Loucy (cell line): ENCODE measurements at regions not wholly inside any gene's neighbourhood (a gene's known extent, or its start where the extent isn't known, plus 50 kb on each side); places are given as distances from the start of the nearest gene placed in this dataset.

Source experiments
- H2AFZ ChIP-seq: fragments of 200-600 bp; sonication (generic); 2 replicates; pipeline ENCODE4 v1.6.0; 2016; ENCODE audit warnings: antibody characterized with exemption, mild to moderate bottlenecking, low read length, moderate library complexity
- H3F3A ChIP-seq: fragments of 200-600 bp; 2 replicates; pipeline ENCODE4 v1.6.0; 2016; ENCODE audit warnings: antibody characterized with exemption, low read depth, mild to moderate bottlenecking
- H3K27me3 ChIP-seq: fragments of 200-600 bp; sonication (generic); 2 replicates; pipeline ENCODE4 v1.6.1; 2014; ENCODE audit warnings: low read length, mild to moderate bottlenecking; ENCODE audit not compliant: insufficient read depth, poor library complexity, severe bottlenecking
- H3K36me3 ChIP-seq: fragments of 200-600 bp; sonication (generic); 2 replicates; pipeline ENCODE4 v1.6.1; 2016; ENCODE audit warnings: low read length; ENCODE audit not compliant: insufficient read depth
- H3K4me1 ChIP-seq: fragments of 200-600 bp; sonication (generic); 2 replicates; pipeline ENCODE4 v1.5.1; 2014; ENCODE audit warnings: low read length, mild to moderate bottlenecking; ENCODE audit not compliant: insufficient read depth, poor library complexity, severe bottlenecking
- H3K4me2 ChIP-seq: fragments of 200-600 bp; sonication (generic); 2 replicates; pipeline ENCODE4 v1.6.0; 2014; ENCODE audit warnings: antibody characterized with exemption, low read length, low read depth, mild to moderate bottlenecking; ENCODE audit not compliant: poor library complexity, severe bottlenecking
- H3K4me3 ChIP-seq: fragments of 200-600 bp; sonication (generic); 2 replicates; pipeline ENCODE4 v1.5.1; 2014; ENCODE audit warnings: low read length, mild to moderate bottlenecking, mixed read lengths; ENCODE audit not compliant: poor library complexity, severe bottlenecking
- H3K79me2 ChIP-seq: fragments of 200-600 bp; sonication (generic); 2 replicates; pipeline ENCODE4 v1.6.1; 2014; ENCODE audit warnings: low read length; ENCODE audit not compliant: insufficient read depth
- H3K9ac ChIP-seq: fragments of 200-600 bp; sonication (generic); 2 replicates; pipeline ENCODE4 v1.6.0; 2014; ENCODE audit warnings: mild to moderate bottlenecking, low read depth, low read length, moderate library complexity; ENCODE audit not compliant: poor library complexity, severe bottlenecking
- H3K9me2 ChIP-seq: fragments of 200-600 bp; sonication (generic); replicated peaks from 2 replicates; pipeline ENCODE4 v1.6.1; 2016; ENCODE audit warnings: low read depth, low read length, mixed read lengths
- H3K9me3 ChIP-seq: fragments of 200-600 bp; sonication (generic); 2 replicates; pipeline ENCODE4 v1.6.1; 2014; ENCODE audit warnings: mild to moderate bottlenecking, antibody characterized with exemption, low read length, low read depth; ENCODE audit not compliant: insufficient read depth
- H4K20me1 ChIP-seq: fragments of 200-600 bp; sonication (generic); 2 replicates; pipeline ENCODE4 v1.6.0; 2014; ENCODE audit warnings: antibody characterized with exemption, low read length, mild to moderate bottlenecking; ENCODE audit not compliant: insufficient read depth, poor library complexity, severe bottlenecking
- EZH2phosphoT487 ChIP-seq: fragments of 200-600 bp; IDR thresholded peaks from 2 replicates; pipeline ENCODE4 v1.6.1; 2018; ENCODE audit warnings: antibody characterized with exemption, mild to moderate bottlenecking, moderate library complexity, borderline replicate concordance
- TF ChIP-seq, protein P1 (sequence below): fragments of 200-600 bp; sonication (generic); conservative IDR thresholded peaks from 2 replicates; pipeline ENCODE4 v1.5.1; 2014; ENCODE audit warnings: mild to moderate bottlenecking, antibody characterized with exemption, low read length

- H3K4me2 ChIP-seq: no peak overlapping the region
- no peak overlapping the region for H2AFZ ChIP-seq
- no peaks in the 10 kb centered on the region for H3K79me2 ChIP-seq
- no peak overlapping the region for H3K4me3 ChIP-seq
- H3F3A ChIP-seq: no peaks in the 10 kb centered on the region
- TF ChIP-seq, protein P1, sequence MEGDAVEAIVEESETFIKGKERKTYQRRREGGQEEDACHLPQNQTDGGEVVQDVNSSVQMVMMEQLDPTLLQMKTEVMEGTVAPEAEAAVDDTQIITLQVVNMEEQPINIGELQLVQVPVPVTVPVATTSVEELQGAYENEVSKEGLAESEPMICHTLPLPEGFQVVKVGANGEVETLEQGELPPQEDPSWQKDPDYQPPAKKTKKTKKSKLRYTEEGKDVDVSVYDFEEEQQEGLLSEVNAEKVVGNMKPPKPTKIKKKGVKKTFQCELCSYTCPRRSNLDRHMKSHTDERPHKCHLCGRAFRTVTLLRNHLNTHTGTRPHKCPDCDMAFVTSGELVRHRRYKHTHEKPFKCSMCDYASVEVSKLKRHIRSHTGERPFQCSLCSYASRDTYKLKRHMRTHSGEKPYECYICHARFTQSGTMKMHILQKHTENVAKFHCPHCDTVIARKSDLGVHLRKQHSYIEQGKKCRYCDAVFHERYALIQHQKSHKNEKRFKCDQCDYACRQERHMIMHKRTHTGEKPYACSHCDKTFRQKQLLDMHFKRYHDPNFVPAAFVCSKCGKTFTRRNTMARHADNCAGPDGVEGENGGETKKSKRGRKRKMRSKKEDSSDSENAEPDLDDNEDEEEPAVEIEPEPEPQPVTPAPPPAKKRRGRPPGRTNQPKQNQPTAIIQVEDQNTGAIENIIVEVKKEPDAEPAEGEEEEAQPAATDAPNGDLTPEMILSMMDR: no peak
- TF ChIP-seq EZH2phosphoT487: no peak
- no peaks in the 10 kb centered on the region for H4K20me1 ChIP-seq
- no peak overlapping the region for H3K9ac ChIP-seq
- H3K9me2 ChIP-seq: no peaks in the 10 kb centered on the region
- no peaks in the 10 kb centered on the region for H3K9me3 ChIP-seq
- H3K36me3 ChIP-seq: no peaks in the 10 kb centered on the region
- no peaks in the 10 kb centered on the region for H3K4me1 ChIP-seq
- H3K27me3 ChIP-seq: no peaks in the 10 kb centered on the region
These were observed 83.6 kb downstream of the FAM161A start for GRCh38 chr2:61770298-61770697.

DNA sequence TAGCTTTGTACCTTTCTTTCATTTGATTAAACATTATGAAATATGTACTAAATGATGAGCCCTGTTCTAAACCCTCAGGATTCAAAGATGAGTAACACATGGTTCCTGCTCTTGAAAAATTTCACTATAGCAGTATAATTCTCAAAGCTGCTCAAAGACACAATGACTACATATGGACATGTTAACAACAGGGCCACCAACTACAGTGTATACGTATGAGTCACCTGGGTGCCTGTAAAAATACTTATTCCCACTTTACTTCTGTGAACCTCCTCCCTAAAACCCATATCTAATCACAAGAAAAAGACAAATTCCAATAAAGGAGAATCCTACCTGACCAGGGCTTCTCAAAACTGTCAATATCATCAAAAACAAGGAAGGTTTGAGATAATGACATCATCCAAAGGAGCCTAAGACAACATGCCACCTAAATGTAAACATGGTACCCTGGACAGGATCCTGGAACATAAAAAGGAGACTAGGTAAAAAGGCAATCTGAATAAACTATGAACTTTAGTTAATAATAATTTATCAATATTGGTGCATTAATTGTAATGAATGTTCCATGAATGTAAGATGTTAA lies 84.7 kb downstream of the FAM161A start:
- Histone ChIP-seq H3K36me3 (no peaks in the 10 kb centered on the region), H3K4me2 (no peak overlapping the region), H3F3A (no peaks in the 10 kb centered on the region), H3K27me3 (no peaks in the 10 kb centered on the region), H3K9me2 (no peaks in the 10 kb centered on the region), H3K9me3 (no peaks in the 10 kb centered on the region), H3K79me2 (no peaks in the 10 kb centered on the region), H3K4me3 (no peak overlapping the region), H2AFZ (no peak overlapping the region), H3K9ac (no peak overlapping the region), H4K20me1 (no peaks in the 10 kb centered on the region), H3K4me1 (no peaks in the 10 kb centered on the region)
- TF ChIP-seq, protein P1: no peak
- TF ChIP-seq EZH2phosphoT487: no peak

DNA sequence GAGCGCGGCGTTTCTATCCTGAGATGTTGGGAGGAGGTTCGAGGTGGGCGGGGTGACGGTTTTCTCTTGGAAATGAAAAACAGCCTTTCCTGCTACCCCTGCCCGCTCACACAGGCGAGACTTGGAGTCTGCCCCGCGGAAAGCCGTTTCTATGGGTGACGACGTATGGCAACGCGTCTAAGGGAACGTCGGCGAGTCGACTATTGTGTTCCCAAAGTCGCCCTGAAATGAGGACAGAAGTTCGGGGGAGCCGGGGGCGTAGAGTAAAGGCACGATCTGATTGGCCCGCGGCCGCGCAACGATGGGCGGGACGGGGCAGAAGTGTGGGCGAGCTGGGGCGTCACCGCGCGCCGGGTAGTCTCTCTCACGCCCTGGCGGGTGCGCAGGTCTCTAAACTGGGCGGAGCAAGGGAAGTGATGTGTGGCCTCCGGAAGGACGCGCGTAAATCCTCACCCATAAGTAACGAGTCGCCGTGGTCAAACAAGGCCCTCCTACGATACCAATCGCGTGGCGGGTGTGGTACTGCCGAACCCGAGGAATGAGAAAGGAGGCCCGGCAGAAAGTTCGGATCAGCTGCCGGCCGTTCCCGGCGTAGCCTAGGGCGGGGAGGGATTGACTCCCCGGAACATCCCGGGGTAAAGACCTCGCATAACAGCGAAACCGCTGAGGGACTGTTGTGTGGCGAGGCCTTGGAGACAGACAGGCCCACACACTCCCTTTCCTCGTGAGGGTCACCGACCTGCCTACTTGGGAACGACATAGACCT lies 89.6 kb downstream of the FAM161A start:
- Histone ChIP-seq H2AFZ (peak overlapping the region; percentile 100), H3K4me1 (no peaks in the 10 kb centered on the region), H3K9me2 (no peaks in the 10 kb centered on the region), H3K9ac (peak overlapping the region; percentile 67), H3F3A (no peaks in the 10 kb centered on the region), H3K79me2 (no peaks in the 10 kb centered on the region), H4K20me1 (no peaks in the 10 kb centered on the region), H3K36me3 (no peaks in the 10 kb centered on the region), H3K27me3 (no peaks in the 10 kb centered on the region), H3K4me3 (peak overlapping the region; percentile 85), H3K4me2 (peak overlapping the region; percentile 85), H3K9me3 (no peaks in the 10 kb centered on the region)
- TF ChIP-seq, protein P1: no peak
- no peak for TF ChIP-seq EZH2phosphoT487
